ENCODE measurements at regions not wholly inside any gene's neighbourhood (a gene's known extent, or its start where the extent isn't known, plus 50 kb on each side); places are given as distances from the start of the nearest gene placed in this dataset.

DNA sequence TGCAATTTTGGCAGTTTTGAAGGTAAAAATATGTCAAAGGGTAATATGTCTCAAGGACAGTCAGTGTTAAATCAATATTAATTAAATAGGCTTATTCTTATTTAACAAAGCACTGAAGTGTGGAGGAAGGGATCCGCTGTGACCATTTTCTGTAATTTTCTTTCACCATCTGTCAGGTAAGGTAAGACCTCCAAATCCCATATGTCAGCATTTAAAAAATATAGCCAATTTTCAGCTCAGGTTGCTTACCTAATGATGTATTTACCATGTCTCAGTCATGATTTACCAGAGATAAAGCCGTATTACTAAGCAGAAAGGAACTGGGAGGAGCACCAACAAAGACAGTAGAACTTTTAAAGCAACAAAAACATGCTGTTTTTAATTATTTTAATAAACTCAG is 683.9 kb downstream of the CCSER2 start:
- TF ChIP-seq, protein P1, sequence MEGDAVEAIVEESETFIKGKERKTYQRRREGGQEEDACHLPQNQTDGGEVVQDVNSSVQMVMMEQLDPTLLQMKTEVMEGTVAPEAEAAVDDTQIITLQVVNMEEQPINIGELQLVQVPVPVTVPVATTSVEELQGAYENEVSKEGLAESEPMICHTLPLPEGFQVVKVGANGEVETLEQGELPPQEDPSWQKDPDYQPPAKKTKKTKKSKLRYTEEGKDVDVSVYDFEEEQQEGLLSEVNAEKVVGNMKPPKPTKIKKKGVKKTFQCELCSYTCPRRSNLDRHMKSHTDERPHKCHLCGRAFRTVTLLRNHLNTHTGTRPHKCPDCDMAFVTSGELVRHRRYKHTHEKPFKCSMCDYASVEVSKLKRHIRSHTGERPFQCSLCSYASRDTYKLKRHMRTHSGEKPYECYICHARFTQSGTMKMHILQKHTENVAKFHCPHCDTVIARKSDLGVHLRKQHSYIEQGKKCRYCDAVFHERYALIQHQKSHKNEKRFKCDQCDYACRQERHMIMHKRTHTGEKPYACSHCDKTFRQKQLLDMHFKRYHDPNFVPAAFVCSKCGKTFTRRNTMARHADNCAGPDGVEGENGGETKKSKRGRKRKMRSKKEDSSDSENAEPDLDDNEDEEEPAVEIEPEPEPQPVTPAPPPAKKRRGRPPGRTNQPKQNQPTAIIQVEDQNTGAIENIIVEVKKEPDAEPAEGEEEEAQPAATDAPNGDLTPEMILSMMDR (IDR thresholded peaks at IDR 0.05): no peak
- TF ChIP-seq ZNF263 (CRISPR knock-in tag; IDR thresholded peaks at IDR 0.05; ENCODE audit: low read depth) (no peak), ZBTB21 (CRISPR knock-in tag; IDR thresholded peaks at IDR 0.05; ENCODE audit: borderline replicate concordance) (no peak), SP1 (CRISPR knock-in tag; conservative IDR thresholded peaks at IDR 0.05) (no peak), FOXP1 (CRISPR knock-in tag; IDR thresholded peaks at IDR 0.05; ENCODE audit: borderline replicate concordance) (no peak), CREM (CRISPR knock-in tag; IDR thresholded peaks at IDR 0.05) (no peak), FOXJ3 (CRISPR knock-in tag; IDR thresholded peaks at IDR 0.05; ENCODE audit: borderline replicate concordance) (no peak)
- TF ChIP-seq, protein P2, sequence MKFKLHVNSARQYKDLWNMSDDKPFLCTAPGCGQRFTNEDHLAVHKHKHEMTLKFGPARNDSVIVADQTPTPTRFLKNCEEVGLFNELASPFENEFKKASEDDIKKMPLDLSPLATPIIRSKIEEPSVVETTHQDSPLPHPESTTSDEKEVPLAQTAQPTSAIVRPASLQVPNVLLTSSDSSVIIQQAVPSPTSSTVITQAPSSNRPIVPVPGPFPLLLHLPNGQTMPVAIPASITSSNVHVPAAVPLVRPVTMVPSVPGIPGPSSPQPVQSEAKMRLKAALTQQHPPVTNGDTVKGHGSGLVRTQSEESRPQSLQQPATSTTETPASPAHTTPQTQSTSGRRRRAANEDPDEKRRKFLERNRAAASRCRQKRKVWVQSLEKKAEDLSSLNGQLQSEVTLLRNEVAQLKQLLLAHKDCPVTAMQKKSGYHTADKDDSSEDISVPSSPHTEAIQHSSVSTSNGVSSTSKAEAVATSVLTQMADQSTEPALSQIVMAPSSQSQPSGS (CRISPR knock-in tag; IDR thresholded peaks at IDR 0.05; ENCODE audit: borderline replicate concordance, low read depth): no peak
- TF ChIP-seq, protein P3, sequence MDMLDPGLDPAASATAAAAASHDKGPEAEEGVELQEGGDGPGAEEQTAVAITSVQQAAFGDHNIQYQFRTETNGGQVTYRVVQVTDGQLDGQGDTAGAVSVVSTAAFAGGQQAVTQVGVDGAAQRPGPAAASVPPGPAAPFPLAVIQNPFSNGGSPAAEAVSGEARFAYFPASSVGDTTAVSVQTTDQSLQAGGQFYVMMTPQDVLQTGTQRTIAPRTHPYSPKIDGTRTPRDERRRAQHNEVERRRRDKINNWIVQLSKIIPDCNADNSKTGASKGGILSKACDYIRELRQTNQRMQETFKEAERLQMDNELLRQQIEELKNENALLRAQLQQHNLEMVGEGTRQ (CRISPR knock-in tag; IDR thresholded peaks at IDR 0.05): no peak
- TF ChIP-seq, protein P4, sequence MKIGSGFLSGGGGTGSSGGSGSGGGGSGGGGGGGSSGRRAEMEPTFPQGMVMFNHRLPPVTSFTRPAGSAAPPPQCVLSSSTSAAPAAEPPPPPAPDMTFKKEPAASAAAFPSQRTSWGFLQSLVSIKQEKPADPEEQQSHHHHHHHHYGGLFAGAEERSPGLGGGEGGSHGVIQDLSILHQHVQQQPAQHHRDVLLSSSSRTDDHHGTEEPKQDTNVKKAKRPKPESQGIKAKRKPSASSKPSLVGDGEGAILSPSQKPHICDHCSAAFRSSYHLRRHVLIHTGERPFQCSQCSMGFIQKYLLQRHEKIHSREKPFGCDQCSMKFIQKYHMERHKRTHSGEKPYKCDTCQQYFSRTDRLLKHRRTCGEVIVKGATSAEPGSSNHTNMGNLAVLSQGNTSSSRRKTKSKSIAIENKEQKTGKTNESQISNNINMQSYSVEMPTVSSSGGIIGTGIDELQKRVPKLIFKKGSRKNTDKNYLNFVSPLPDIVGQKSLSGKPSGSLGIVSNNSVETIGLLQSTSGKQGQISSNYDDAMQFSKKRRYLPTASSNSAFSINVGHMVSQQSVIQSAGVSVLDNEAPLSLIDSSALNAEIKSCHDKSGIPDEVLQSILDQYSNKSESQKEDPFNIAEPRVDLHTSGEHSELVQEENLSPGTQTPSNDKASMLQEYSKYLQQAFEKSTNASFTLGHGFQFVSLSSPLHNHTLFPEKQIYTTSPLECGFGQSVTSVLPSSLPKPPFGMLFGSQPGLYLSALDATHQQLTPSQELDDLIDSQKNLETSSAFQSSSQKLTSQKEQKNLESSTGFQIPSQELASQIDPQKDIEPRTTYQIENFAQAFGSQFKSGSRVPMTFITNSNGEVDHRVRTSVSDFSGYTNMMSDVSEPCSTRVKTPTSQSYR (CRISPR knock-in tag; IDR thresholded peaks at IDR 0.05): no peak
- TF ChIP-seq, protein P5, sequence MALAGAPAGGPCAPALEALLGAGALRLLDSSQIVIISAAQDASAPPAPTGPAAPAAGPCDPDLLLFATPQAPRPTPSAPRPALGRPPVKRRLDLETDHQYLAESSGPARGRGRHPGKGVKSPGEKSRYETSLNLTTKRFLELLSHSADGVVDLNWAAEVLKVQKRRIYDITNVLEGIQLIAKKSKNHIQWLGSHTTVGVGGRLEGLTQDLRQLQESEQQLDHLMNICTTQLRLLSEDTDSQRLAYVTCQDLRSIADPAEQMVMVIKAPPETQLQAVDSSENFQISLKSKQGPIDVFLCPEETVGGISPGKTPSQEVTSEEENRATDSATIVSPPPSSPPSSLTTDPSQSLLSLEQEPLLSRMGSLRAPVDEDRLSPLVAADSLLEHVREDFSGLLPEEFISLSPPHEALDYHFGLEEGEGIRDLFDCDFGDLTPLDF (CRISPR knock-in tag; IDR thresholded peaks at IDR 0.05): no peak
- TF ChIP-seq, protein P6, sequence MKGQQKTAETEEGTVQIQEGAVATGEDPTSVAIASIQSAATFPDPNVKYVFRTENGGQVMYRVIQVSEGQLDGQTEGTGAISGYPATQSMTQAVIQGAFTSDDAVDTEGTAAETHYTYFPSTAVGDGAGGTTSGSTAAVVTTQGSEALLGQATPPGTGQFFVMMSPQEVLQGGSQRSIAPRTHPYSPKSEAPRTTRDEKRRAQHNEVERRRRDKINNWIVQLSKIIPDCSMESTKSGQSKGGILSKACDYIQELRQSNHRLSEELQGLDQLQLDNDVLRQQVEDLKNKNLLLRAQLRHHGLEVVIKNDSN (CRISPR knock-in tag; IDR thresholded peaks at IDR 0.05): no peak

Measured in WTC11 (cell line).